ENCODE measurements at regions not wholly inside any gene's neighbourhood (a gene's known extent, or its start where the extent isn't known, plus 50 kb on each side); places are given as distances from the start of the nearest gene placed in this dataset.

DNA sequence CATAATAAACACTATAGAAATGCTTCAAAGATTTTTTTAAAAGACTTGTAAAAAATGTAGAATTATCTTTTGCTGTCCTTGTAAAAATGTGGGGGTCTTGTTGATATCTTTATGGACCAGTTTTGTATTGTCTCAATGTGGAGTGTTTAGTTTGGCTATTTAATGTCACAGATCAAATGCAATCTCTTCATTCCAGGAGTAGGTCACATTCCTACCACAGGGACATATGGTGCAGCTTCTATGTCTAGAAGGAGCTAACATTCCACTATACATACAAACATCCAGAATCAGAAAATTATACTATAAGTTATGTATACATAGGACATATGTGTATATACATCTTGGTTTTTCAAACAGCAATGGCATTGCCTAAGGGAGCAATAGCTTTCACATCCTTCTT lies 345.7 kb downstream of the BMP4 start:
- no peaks in the 10 kb centered on the region for H3K27me3 ChIP-seq
- H3K27ac ChIP-seq, result no peak overlapping the region
- no peak overlapping the region for H3K4me3 ChIP-seq
- TF ChIP-seq CTCF (IDR thresholded peaks at IDR 0.05) (no peak), POLR2A (IDR thresholded peaks at IDR 0.05) (no peak), EP300 (IDR thresholded peaks at IDR 0.05) (no peak)
- H3K36me3 ChIP-seq, result no peaks in the 10 kb centered on the region
- intact Hi-C loops (cut with DNase I), result no loop called here
- H3K4me1 ChIP-seq (ENCODE audit: insufficient read depth), result no peaks in the 10 kb centered on the region
- H3K9me3 ChIP-seq, result no peaks in the 10 kb centered on the region
- DNase-seq, result no peak

GRCh38 chr14:53609009-53609408 lies 347.6 kb downstream of the BMP4 start:
- Histone ChIP-seq H3K9me3 (no peaks in the 10 kb centered on the region), H3K36me3 (no peaks in the 10 kb centered on the region), H3K27ac (no peak overlapping the region), H3K4me3 (no peak overlapping the region), H3K4me1 (ENCODE audit: insufficient read depth) (no peaks in the 10 kb centered on the region), H3K27me3 (no peaks in the 10 kb centered on the region)
- intact Hi-C loops (cut with DNase I), result no loop called here
- no peak for DNase-seq
- TF ChIP-seq POLR2A (IDR thresholded peaks at IDR 0.05) (no peak), EP300 (IDR thresholded peaks at IDR 0.05) (no peak), CTCF (IDR thresholded peaks at IDR 0.05) (no peak)
- 75 to 85% (median 83%) methylated on average over 1 of the region's 1 CpG for WGBS, 3 donors

DNA sequence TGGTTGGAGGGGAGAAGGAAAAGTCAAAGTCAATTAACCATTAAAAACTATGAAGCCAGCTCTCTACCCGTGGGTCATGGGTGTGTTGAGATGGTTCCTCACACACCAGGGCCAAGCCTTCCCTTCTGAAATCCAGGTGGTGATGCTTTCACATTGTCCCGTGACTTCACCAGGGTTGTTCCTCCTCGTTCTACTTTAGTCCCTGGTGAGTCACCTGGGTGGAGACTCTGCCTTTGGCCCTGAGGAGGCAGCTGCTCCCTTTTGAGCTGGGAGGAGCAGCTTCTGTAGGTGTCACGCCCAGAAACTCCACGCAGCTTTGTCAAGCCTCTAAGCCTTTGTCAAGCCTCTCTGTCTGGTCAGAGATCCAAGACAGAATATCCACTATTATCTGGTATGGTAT lies 348.3 kb downstream of the BMP4 start:
- no peak for TF ChIP-seq POLR2A (IDR thresholded peaks at IDR 0.05)
- no peak for TF ChIP-seq EP300 (IDR thresholded peaks at IDR 0.05)
- TF ChIP-seq CTCF (IDR thresholded peaks at IDR 0.05), result no peak
- Histone ChIP-seq H3K27ac (no peak overlapping the region), H3K9me3 (no peaks in the 10 kb centered on the region), H3K36me3 (no peaks in the 10 kb centered on the region), H3K4me1 (ENCODE audit: insufficient read depth) (no peaks in the 10 kb centered on the region), H3K27me3 (no peaks in the 10 kb centered on the region), H3K4me3 (no peak overlapping the region)
- DNase-seq, result no peak
- intact Hi-C loops (cut with DNase I), result no loop called here
- WGBS, 3 donors, result 80 to 83% (median 81%) methylated on average over 5 of the region's 5 CpGs

GRCh38 chr14:53606203-53606602 lies 350.4 kb downstream of the BMP4 start:
- Histone ChIP-seq H3K9me3 (no peaks in the 10 kb centered on the region), H3K4me3 (no peak overlapping the region), H3K27me3 (no peaks in the 10 kb centered on the region), H3K27ac (no peak overlapping the region), H3K36me3 (no peaks in the 10 kb centered on the region), H3K4me1 (ENCODE audit: insufficient read depth) (no peaks in the 10 kb centered on the region)
- intact Hi-C loops (cut with DNase I), result no loop called here
- no peak for DNase-seq
- TF ChIP-seq POLR2A (IDR thresholded peaks at IDR 0.05) (no peak), CTCF (IDR thresholded peaks at IDR 0.05) (no peak), EP300 (IDR thresholded peaks at IDR 0.05) (no peak)
- WGBS, 3 donors, result 92 to 100% (median 94%) methylated on average over 1 of the region's 1 CpG

- no peak for TF ChIP-seq POLR2A (IDR thresholded peaks at IDR 0.05)
- no peak for TF ChIP-seq CTCF (IDR thresholded peaks at IDR 0.05)
- no peak for TF ChIP-seq EP300 (IDR thresholded peaks at IDR 0.05)
- no peaks in the 10 kb centered on the region for H3K27me3 ChIP-seq
- no peak overlapping the region for H3K4me3 ChIP-seq
- H3K27ac ChIP-seq, result no peak overlapping the region
- H3K4me1 ChIP-seq (ENCODE audit: insufficient read depth), result no peaks in the 10 kb centered on the region
- intact Hi-C loops (cut with DNase I), result no loop called here
- no peaks in the 10 kb centered on the region for H3K36me3 ChIP-seq
- DNase-seq, result no peak
- no peaks in the 10 kb centered on the region for H3K9me3 ChIP-seq
Observed at GRCh38 chr14:53605562-53605961, 351.1 kb downstream of the BMP4 start.

Data from ovary (tissue), 7 donors.